K562 (cell line): ENCODE measurements at regions not wholly inside any gene's neighbourhood (a gene's known extent, or its start where the extent isn't known, plus 50 kb on each side); places are given as distances from the start of the nearest gene placed in this dataset.

Experiments used
- ATAC-seq: fragments of 200-7000 bp; cut with Tn5 transposase; 3 replicates; pipeline ENCODE4 v1.9.1; 2020; ENCODE audit warnings: moderate library complexity
- BruUV-seq: library from RNA; stranded (reverse); fragments of 400-500 nt; replicated peaks from 2 replicates; lab custom pipeline; 2021; lab: Mats Ljungman, UMichigan
- CTCF ChIA-PET: fragments of 300-600 bp; formaldehyde crosslinking; extraction: SDS; loops from one replicate; lab custom pipeline; 2021; ENCODE audit warnings: low intra/inter-chr PET ratio; lab: Yijun Ruan, JAX
- POLR2A ChIA-PET: fragments of 300-600, 350-650 bp; sonication (Branson Sonifier 250); formaldehyde crosslinking; extraction: SDS; loops from one replicate; lab custom pipeline; 2021; ENCODE audit warnings: antibody characterized with exemption, inconsistent platforms; lab: Yijun Ruan, JAX
- DNase-seq, 4 experiments: peaks; one replicate each; pipeline versions ENCODE4 v3.0.0 to v3.0.0-alpha.2; 2011 to 2018; ENCODE audit warnings: low spot score in 3 of 4, mixed read lengths in 3 of 4; ENCODE audit errors: extremely low read depth in 1 of 4
- FAIRE-seq: peaks from 2 replicates; lab custom pipeline; 2011; peaks lifted over from hg19 to GRCh38; lab: Jason Lieb, UNC
- H2AFZ ChIP-seq: 2 replicates; pipeline ENCODE4 v1.6.0; 2011; ENCODE audit warnings: low read depth, low read length, control low read depth, inconsistent platforms
- H3K27ac ChIP-seq: fragments of 200-600 bp; 3 replicates; pipeline ENCODE4 v1.8.0; 2011; ENCODE audit warnings: low read depth, mild to moderate bottlenecking, control low read depth, inconsistent platforms, low read length, moderate library complexity, mixed read lengths; ENCODE audit errors: extremely low read depth
- H3K27me3 ChIP-seq, 2 experiments: fragments of 300-600 bp in 1 of 2; 2 replicates in 1 of 2; 3 replicates in 1 of 2; pipeline versions ENCODE4 v1.6.0 to v1.8.0; 2011; ENCODE audit warnings: inconsistent platforms in 2 of 2, low read length in 2 of 2, mild to moderate bottlenecking in 1 of 2, mixed read lengths in 1 of 2, moderate library complexity in 1 of 2; ENCODE audit not compliant: control insufficient read depth in 2 of 2, insufficient read depth in 2 of 2
- H3K36me3 ChIP-seq: fragments of 300-600 bp; 3 replicates; pipeline ENCODE4 v1.8.0; 2011; ENCODE audit warnings: mild to moderate bottlenecking, low read length, inconsistent platforms; ENCODE audit not compliant: control insufficient read depth, insufficient read depth
- H3K4me1 ChIP-seq, 2 experiments: fragments of 200-600 bp in 1 of 2; replicated peaks in 1 of 2; 2 replicates in 1 of 2; 3 replicates in 1 of 2; pipeline versions ENCODE4 v1.5.1 to v1.8.0; 2011; ENCODE audit warnings: inconsistent platforms in 2 of 2, low read length in 2 of 2, mild to moderate bottlenecking in 1 of 2, mixed read lengths in 1 of 2, moderate library complexity in 1 of 2; ENCODE audit not compliant: control insufficient read depth in 2 of 2, insufficient read depth in 2 of 2
- H3K4me2 ChIP-seq: 2 replicates; pipeline ENCODE4 v1.6.1; 2011; ENCODE audit warnings: low read length, control low read depth, inconsistent platforms, mixed read lengths; ENCODE audit not compliant: insufficient read depth
- H3K4me3 ChIP-seq: fragments of 200-600 bp; sonication (generic), shearing (Covaris generic); 2 replicates; pipeline ENCODE4 v1.5.1; 2016; ENCODE audit warnings: control low read depth, inconsistent platforms
- H3K79me2 ChIP-seq: fragments of 200-600 bp; 3 replicates; pipeline ENCODE4 v1.8.0; 2011; ENCODE audit warnings: low read length, inconsistent platforms; ENCODE audit not compliant: control insufficient read depth, insufficient read depth
- H3K9ac ChIP-seq, 2 experiments: 2 replicates each; pipeline versions ENCODE4 v1.6.0 to v1.6.1; 2011; ENCODE audit warnings: low read depth in 2 of 2, low read length in 2 of 2, control low read depth in 1 of 2, inconsistent platforms in 1 of 2, mild to moderate bottlenecking in 1 of 2, mixed read lengths in 1 of 2; ENCODE audit not compliant: insufficient read depth in 1 of 2
- H3K9me1 ChIP-seq: one replicate; pipeline ENCODE4 v1.6.0; 2011; ENCODE audit warnings: inconsistent platforms, mild to moderate bottlenecking, low read length, moderate library complexity; ENCODE audit not compliant: control insufficient read depth, insufficient read depth
- H3K9me3 ChIP-seq: replicated peaks from 2 replicates; pipeline ENCODE4 v1.5.1; 2011; ENCODE audit warnings: low read depth, low read length, inconsistent platforms; ENCODE audit not compliant: control insufficient read depth, insufficient read depth
- H4K20me1 ChIP-seq: replicated peaks from 2 replicates; pipeline ENCODE4 v1.6.1; 2011; ENCODE audit warnings: low read length, inconsistent platforms, mixed read lengths; ENCODE audit not compliant: control insufficient read depth, insufficient read depth
- BRD9 ChIP-seq: fragments of 450-650 bp; IDR thresholded peaks from 2 replicates; pipeline ENCODE4 v1.6.1; 2018; ENCODE audit warnings: low read depth; ENCODE audit not compliant: partially characterized antibody
- CBFA2T3 ChIP-seq: fragments of 450-650 bp; IDR thresholded peaks from 2 replicates; pipeline ENCODE4 v1.6.1; 2017
- CEBPB ChIP-seq: fragments of 450-650 bp; IDR thresholded peaks from 2 replicates; pipeline ENCODE4 v1.6.1; 2016; ENCODE audit warnings: missing genetic modification characterization, missing compliant biosample characterization
- EZH2 ChIP-seq: IDR thresholded peaks from 2 replicates; pipeline ENCODE4 v1.6.1; 2012; ENCODE audit warnings: low read depth, mild to moderate bottlenecking, inconsistent platforms, low read length, borderline replicate concordance
- GTF2F1 ChIP-seq: IDR thresholded peaks from 2 replicates; pipeline ENCODE4 v1.6.1; 2011; ENCODE audit warnings: low read depth, low read length, improper control_type of control experiment
- HIVEP1 ChIP-seq: fragments of 250-450 bp; sonication (Bioruptor Pico); IDR thresholded peaks from 2 replicates; pipeline ENCODE4 v1.4.0; 2020; ENCODE audit warnings: mild to moderate bottlenecking
- MED1 ChIP-seq: sonication (generic); formaldehyde crosslinking; IDR thresholded peaks from 2 replicates; pipeline ENCODE4 v1.8.1; 2023; ENCODE audit warnings: missing genetic modification reagents, borderline replicate concordance
- MIER1 ChIP-seq: fragments of 450-650 bp; IDR thresholded peaks from 2 replicates; pipeline ENCODE4 v1.6.1; 2016; ENCODE audit warnings: antibody characterized with exemption, mild to moderate bottlenecking, low read depth
- MTA2 ChIP-seq: fragments of 450-650 bp; IDR thresholded peaks from 2 replicates; pipeline ENCODE4 v1.6.1; 2016; ENCODE audit warnings: low read depth
- SLC30A9 ChIP-seq: fragments of 250-450 bp; sonication (Bioruptor Pico); IDR thresholded peaks from 2 replicates; pipeline ENCODE4 v1.8.0; 2022; ENCODE audit warnings: mild to moderate bottlenecking, moderate library complexity
- SNRNP70 ChIP-seq: fragments of 200-400 bp; formaldehyde crosslinking; optimal IDR thresholded peaks from 2 replicates; pipeline ENCODE3; 2017; ENCODE audit warnings: low read depth, low read length
- STAG1 ChIP-seq: sonication (generic); formaldehyde crosslinking; IDR thresholded peaks from 2 replicates; pipeline ENCODE4 v1.5.0; 2020; ENCODE audit warnings: missing genetic modification reagents, borderline replicate concordance
- TARDBP ChIP-seq: fragments of 450-650 bp; IDR thresholded peaks from 2 replicates; pipeline ENCODE4 v1.6.1; 2016
- TFAM ChIP-seq: fragments of 250-450 bp; sonication (Bioruptor Pico); conservative IDR thresholded peaks from 2 replicates; pipeline ENCODE4 v1.5.0; 2021; ENCODE audit warnings: mild to moderate bottlenecking, moderate library complexity
- U2AF2 ChIP-seq: fragments of 200-400 bp; formaldehyde crosslinking; optimal IDR thresholded peaks from 2 replicates; pipeline ENCODE3; 2017; ENCODE audit warnings: low read depth, mild to moderate bottlenecking, low read length
- ZNF324 ChIP-seq: fragments of 250-450 bp; sonication (Bioruptor Pico); IDR thresholded peaks from 2 replicates; pipeline ENCODE4 v1.4.0; 2020; ENCODE audit warnings: mild to moderate bottlenecking
- ZNF551 ChIP-seq: fragments of 250-450 bp; sonication (Bioruptor Pico); IDR thresholded peaks from 2 replicates; pipeline ENCODE4 v1.5.0; 2021; ENCODE audit warnings: mild to moderate bottlenecking, moderate library complexity
- ZNF695 ChIP-seq: fragments of 450-650 bp; formaldehyde crosslinking; IDR thresholded peaks from 2 replicates; pipeline ENCODE4 v1.4.0; 2020; ENCODE audit warnings: mild to moderate bottlenecking, moderate library complexity
- WGBS: fragments of 100-300 bp; shearing (Covaris generic); methylation state at CpG from one replicate; pipeline ENCODE4 v1.1.6; 2016; ENCODE audit warnings: low coverage, mixed read lengths; ENCODE audit not compliant: insufficient coverage; ENCODE audit errors: missing lambda C conversion rate; 5-methylcytosine and 5-hydroxymethylcytosine counted together
- in situ Hi-C: fragments of 300-500 bp; cut with MboI; formaldehyde crosslinking; loops from 4 replicates; pipeline ENCODE4 v1.15.0; 2018; ENCODE audit warnings: inconsistent platforms, mixed read lengths
- intact Hi-C: fragments of 100-400 bp; cut with micrococcal nuclease; formaldehyde crosslinking; loops from 2 replicates; pipeline ENCODE4 v1.14.2; 2022
- TF ChIP-seq, protein P1 (sequence below): sonication (generic); formaldehyde crosslinking; IDR thresholded peaks from 2 replicates; pipeline ENCODE4 v1.8.0; 2022; ENCODE audit warnings: missing genetic modification reagents, mild to moderate bottlenecking, borderline replicate concordance
- TF ChIP-seq, protein P2 (sequence below): sonication (generic); formaldehyde crosslinking; IDR thresholded peaks from 2 replicates; pipeline ENCODE4 v1.8.0; 2022; ENCODE audit warnings: mild to moderate bottlenecking, missing genetic modification reagents
- TF ChIP-seq, protein P3 (sequence below): IDR thresholded peaks from 2 replicates; pipeline ENCODE4 v1.6.1; 2011; ENCODE audit not compliant: insufficient read length; ENCODE audit errors: extremely low read depth

DNA sequence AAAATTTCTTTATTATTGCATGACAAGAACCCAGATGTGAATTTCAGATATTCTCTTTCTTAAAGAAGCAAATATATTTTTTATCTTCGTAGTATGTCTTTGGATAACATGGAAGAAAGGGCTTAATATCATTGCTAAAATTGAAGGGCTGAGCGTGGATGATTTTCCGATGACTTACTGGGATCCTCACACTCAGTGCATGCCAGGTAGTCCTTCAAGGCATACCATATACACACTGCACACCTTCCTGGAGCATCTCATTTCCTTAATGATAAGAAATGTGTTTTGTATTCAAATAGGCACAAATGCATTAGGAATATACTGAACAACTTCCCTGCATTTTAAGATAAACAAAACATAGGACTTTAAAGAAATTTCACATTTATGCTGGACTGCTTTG lies 193.9 kb upstream of the MAP3K7 start:
- BruUV-seq, result no TSS peak

DNA sequence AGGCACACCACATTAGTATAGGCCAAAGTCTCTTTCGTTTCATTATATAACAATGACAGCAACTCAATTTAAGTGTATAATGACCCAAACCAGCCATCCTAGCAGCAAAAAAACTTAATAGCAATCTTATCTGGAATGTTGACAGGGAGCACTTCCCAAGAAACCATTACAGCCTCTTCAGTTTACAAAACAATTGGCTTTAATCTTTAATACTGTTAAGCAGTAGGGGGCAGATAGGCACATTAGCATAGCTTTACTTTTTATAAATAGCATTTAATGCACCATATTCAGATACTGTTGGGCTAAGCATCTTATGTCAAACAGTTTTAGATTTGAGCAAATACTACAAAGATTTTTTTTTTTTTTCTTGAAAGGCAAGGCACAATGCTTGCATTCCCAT lies 193.3 kb upstream of the MAP3K7 start:
- in situ Hi-C loops, result no loop called here
- intact Hi-C loops, result no loop called here
- no peak for DNase-seq
- Histone ChIP-seq H3K27me3 (no peaks in the 10 kb centered on the region), H3K9me1 (no peaks in the 10 kb centered on the region), H3K4me2 (no peak overlapping the region), H3K4me3 (no peak overlapping the region), H3K36me3 (no peaks in the 10 kb centered on the region), H3K9me3 (no peaks in the 10 kb centered on the region), H3K4me1 (no peaks in the 10 kb centered on the region), H3K9ac (no peak overlapping the region), H3K79me2 (no peaks in the 10 kb centered on the region), H4K20me1 (no peaks in the 10 kb centered on the region), H2AFZ (no peak overlapping the region), H3K27ac (no peak overlapping the region)
- FAIRE-seq, result no peak
- POLR2A ChIA-PET, result interaction anchor here (0.6 to 0.7 kb wide), 2 partner anchors 14 to 245 kb away, joined by 3 to 4 read pairs; no protein-coding TSS in a partner anchor
- 0% methylated on average over 1 of the region's 1 CpG for WGBS
- no TSS peak for BruUV-seq
- CTCF ChIA-PET, result no interaction called here
- ATAC-seq, result no peak
- TF ChIP-seq U2AF2 (no peak), HIVEP1 (no peak), MED1 (CRISPR knock-in tag) (no peak), CBFA2T3 (no peak), ZNF324 (no peak), EZH2 (no peak), GTF2F1 (no peak), MTA2 (no peak)
- TF ChIP-seq, protein P1, sequence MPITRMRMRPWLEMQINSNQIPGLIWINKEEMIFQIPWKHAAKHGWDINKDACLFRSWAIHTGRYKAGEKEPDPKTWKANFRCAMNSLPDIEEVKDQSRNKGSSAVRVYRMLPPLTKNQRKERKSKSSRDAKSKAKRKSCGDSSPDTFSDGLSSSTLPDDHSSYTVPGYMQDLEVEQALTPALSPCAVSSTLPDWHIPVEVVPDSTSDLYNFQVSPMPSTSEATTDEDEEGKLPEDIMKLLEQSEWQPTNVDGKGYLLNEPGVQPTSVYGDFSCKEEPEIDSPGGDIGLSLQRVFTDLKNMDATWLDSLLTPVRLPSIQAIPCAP (CRISPR knock-in tag), result no peak
- TF ChIP-seq, protein P2, sequence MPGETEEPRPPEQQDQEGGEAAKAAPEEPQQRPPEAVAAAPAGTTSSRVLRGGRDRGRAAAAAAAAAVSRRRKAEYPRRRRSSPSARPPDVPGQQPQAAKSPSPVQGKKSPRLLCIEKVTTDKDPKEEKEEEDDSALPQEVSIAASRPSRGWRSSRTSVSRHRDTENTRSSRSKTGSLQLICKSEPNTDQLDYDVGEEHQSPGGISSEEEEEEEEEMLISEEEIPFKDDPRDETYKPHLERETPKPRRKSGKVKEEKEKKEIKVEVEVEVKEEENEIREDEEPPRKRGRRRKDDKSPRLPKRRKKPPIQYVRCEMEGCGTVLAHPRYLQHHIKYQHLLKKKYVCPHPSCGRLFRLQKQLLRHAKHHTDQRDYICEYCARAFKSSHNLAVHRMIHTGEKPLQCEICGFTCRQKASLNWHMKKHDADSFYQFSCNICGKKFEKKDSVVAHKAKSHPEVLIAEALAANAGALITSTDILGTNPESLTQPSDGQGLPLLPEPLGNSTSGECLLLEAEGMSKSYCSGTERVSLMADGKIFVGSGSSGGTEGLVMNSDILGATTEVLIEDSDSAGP (CRISPR knock-in tag), result no peak
- TF ChIP-seq, protein P3, sequence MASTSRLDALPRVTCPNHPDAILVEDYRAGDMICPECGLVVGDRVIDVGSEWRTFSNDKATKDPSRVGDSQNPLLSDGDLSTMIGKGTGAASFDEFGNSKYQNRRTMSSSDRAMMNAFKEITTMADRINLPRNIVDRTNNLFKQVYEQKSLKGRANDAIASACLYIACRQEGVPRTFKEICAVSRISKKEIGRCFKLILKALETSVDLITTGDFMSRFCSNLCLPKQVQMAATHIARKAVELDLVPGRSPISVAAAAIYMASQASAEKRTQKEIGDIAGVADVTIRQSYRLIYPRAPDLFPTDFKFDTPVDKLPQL, result no peak

More for the DNA sequence above, 193.9 kb upstream of the MAP3K7 start:
- 0% methylated on average over 3 of the region's 3 CpGs for WGBS
- ATAC-seq, result no peak
- Histone ChIP-seq H3K27me3 (no peaks in the 10 kb centered on the region), H3K9me1 (no peaks in the 10 kb centered on the region), H3K27ac (no peak overlapping the region), H3K4me2 (no peak overlapping the region), H3K4me1 (no peaks in the 10 kb centered on the region), H2AFZ (no peak overlapping the region), H3K9ac (no peak overlapping the region), H3K9me3 (no peaks in the 10 kb centered on the region), H4K20me1 (no peaks in the 10 kb centered on the region), H3K36me3 (no peaks in the 10 kb centered on the region), H3K4me3 (no peak overlapping the region), H3K79me2 (no peaks in the 10 kb centered on the region)
- POLR2A ChIA-PET, result no interaction called here
- no peak for TF ChIP-seq ZNF695 (CRISPR knock-in tag)
- TF ChIP-seq MIER1, result no peak
- TF ChIP-seq STAG1 (CRISPR knock-in tag), result no peak
- TF ChIP-seq SNRNP70, result no peak
- no peak for TF ChIP-seq CEBPB (tag)
- TF ChIP-seq BRD9, result no peak
- TF ChIP-seq TARDBP, result no peak
- no peak for TF ChIP-seq SLC30A9 (CRISPR knock-in tag)
- no peak for TF ChIP-seq ZNF551 (CRISPR knock-in tag)
- TF ChIP-seq TFAM (CRISPR knock-in tag), result no peak
- no peak for FAIRE-seq
- no peak for DNase-seq
- in situ Hi-C loops (no loop called here), intact Hi-C loops (no loop called here)
- CTCF ChIA-PET, result no interaction called here
